CD4-positive, alpha-beta T cell treated with Interferon gamma for 1 hour (primary cell): ENCODE measurements at regions not wholly inside any gene's neighbourhood (a gene's known extent, or its start where the extent isn't known, plus 50 kb on each side); places are given as distances from the start of the nearest gene placed in this dataset.
"Not testable (repeated sequence)": the region's sequence is repeated elsewhere in the genome, so short reads cannot be mapped to it uniquely, and the experiment has no call there.

Source experiments
- DNase-seq: peaks from one replicate; pipeline ENCODE4 v3.0.0-alpha.2; 2020

- DNase-seq = no peak
Observed at GRCh38 chr3:4228295-4228694, 74.9 kb upstream of the SETMAR start.

GRCh38 chr3:4231041-4231440 lies 72.1 kb upstream of the SETMAR start:
- DNase-seq = no peak

DNA sequence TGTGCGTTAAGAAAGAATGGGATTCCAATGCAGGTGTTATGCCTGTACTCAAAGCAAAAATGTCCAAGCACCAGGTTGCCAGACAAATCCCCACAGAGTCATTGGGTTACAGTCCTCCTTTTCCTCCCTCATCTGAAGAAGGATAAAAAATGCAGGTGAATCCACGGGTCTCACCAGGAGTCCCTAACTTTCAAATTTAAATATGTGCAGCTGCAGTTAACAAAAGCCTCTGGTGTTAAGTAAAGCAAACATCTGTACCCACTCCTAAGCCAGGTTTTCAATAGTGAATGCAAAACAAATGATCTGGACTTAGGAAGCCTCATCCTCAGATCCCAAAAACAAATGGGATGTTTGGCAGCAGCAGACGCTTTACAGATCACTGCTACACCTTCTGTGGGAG lies 70.4 kb upstream of the SETMAR start:
- no peak for DNase-seq

GRCh38 chr3:4233488-4233887 lies 69.7 kb upstream of the SETMAR start:
- DNase-seq = no peak

- DNase-seq = no peak
Observed at GRCh38 chr3:4234889-4235288, 68.3 kb upstream of the SETMAR start.

- DNase-seq = no peak
Observed at GRCh38 chr3:4235690-4236089, 67.5 kb upstream of the SETMAR start.

- DNase-seq = no peak
Observed at GRCh38 chr3:4241595-4242170, 61.5 kb upstream of the SETMAR start.

- no peak for DNase-seq
Observed at GRCh38 chr3:4245671-4246070, 57.5 kb upstream of the SETMAR start.

DNA sequence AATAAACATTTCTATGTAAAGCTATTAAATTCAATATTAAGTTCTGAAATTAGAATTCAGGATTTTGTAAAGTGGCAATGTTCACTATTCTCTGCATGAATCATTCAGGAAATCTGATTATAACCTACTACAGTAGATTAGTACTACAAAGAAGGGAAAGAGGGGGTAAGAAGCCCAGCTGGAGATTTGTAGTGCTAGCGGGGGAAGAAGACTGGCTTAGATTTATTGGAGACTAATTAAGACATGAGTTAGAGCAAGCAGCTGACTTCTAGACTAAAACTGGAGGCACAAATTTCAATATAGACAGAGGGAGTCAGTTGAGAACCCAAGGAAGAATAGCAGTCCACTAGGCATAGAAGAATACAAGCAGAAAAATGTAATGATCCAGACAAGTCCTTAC lies 55.8 kb upstream of the SETMAR start:
- no peak for DNase-seq

DNA sequence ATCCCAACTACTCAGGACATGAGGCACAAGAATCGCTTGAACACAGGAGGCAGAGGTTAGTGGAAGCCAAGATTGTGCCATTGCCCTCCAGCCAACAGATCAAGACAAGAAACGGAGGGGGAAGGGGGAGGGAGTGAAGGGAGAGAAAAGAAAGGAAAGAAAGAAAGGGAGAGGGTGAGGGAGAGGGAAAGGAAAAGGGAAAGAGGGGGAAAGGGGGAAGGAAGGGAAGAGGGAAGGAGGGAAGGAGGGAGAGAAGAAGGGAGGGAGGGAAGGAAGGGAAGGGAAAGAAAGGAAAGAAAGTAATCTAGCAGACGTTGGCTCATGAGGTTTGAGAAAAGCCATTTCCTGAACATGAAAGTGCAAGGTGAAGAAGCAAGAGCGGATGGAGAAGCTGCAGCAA lies 53.1 kb upstream of the SETMAR start:
- no peak for DNase-seq

DNA sequence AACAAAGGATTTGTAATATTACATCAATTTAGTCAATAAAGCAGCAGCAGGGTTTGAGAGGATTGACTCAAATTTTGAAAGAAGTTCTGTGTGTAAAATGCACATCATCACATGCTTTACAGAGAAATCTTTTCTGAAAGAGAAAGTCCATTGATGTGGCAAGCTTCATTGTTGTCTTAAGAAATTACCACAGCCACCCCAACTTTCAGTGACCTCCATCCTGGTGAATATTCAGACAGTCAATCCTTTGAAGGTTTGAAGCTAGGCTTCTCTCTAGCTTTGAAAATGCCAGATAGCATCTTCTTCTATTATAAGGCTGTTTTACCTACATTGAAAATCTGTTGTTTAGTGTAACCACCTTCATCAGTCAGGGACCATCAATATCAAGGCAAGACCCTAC lies 51.8 kb upstream of the SETMAR start:
- DNase-seq = no peak

DNA sequence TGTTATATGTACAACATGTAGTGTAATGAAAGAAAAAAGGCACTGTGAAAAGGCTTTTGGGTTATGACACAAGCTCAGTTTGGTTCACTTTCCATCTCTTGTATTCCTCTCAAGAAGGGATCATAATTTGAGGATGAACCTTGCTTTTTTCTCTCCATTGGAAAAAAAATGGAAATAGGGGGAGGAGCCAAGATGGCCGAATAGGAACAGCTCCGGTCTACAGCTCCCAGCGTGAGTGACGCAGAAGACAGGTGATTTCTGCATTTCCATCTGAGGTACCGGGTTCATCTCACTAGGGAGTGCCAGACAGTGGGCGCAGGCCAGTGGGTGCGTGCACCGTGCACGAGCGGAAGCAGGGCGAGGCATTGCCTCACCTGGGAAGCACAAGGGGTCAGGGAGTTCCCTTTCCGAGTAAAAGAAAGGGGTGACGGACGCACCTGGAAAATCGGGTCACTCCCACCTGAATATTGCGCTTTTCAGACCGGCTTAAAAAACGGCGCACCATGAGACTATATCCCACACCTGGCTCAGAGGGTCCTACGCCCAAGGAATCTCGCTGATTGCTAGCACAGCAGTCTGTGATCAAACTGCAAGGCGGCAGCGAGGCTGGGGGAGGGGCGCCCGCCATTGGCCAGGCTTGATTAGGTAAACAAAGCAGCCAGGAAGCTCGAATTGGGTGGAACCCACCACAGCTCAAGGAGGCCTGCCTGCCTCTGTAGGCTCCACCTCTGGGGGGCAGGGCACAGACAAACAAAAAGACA lies 49.9 kb upstream of the SETMAR start:
- DNase-seq = not testable (repeated sequence)
